ENCODE measurements at regions not wholly inside any gene's neighbourhood (a gene's known extent, or its start where the extent isn't known, plus 50 kb on each side); places are given as distances from the start of the nearest gene placed in this dataset.

- intact Hi-C loops (cut with micrococcal nuclease) = no loop called here
- BruUV-seq (replicated peaks) = no TSS peak
Measured at GRCh38 chr5:74342182-74342581, 298.3 kb downstream of the ENC1 start.

More at GRCh38 chr5:74342182-74342581, 298.3 kb downstream of the ENC1 start:
- Histone ChIP-seq H3K9ac (replicated peaks; ENCODE audit: extremely low read depth, insufficient read depth, low read length) (no peak overlapping the region), H3K4me1 (ENCODE audit: control insufficient read depth, extremely low read depth, insufficient read depth, low read length) (no peaks in the 10 kb centered on the region), H3K27ac (ENCODE audit: insufficient read depth, low read depth, low read length) (no peak overlapping the region), H3K4me2 (ENCODE audit: insufficient read depth, low read length) (no peak overlapping the region), H2AFZ (ENCODE audit: low read depth, low read length) (no peak overlapping the region), H4K20me1 (replicated peaks; ENCODE audit: control insufficient read depth, extremely low read depth, insufficient read depth, low read length) (no peaks in the 10 kb centered on the region), H3K27me3 (ENCODE audit: control insufficient read depth in 2 of 2, insufficient read depth in 2 of 2, low read length in 2 of 2) (no peaks in the 10 kb centered on the region), H3K36me3 (ENCODE audit: control insufficient read depth in 2 of 2, extremely low read depth in 1 of 2, insufficient read depth in 2 of 2, low read length in 2 of 2) (no peaks in the 10 kb centered on the region), H3K79me2 (ENCODE audit: control insufficient read depth, insufficient read depth, low read length) (no peaks in the 10 kb centered on the region), H3K4me3 (replicated peaks in 1 of 3; ENCODE audit: insufficient read depth in 1 of 3, low read depth in 1 of 3, low read length in 3 of 3) (no peak overlapping the region), H3K9me1 (replicated peaks; ENCODE audit: control insufficient read depth, extremely low read depth, insufficient read depth, low read length) (no peaks in the 10 kb centered on the region), H3K9me3 (replicated peaks; ENCODE audit: control insufficient read depth, insufficient read depth, low read length) (no peaks in the 10 kb centered on the region)
- POLR2A ChIA-PET = no interaction called here
- CTCF ChIA-PET = no interaction called here
- FAIRE-seq = no peak
- dilution Hi-C loops (cut with MboI; ENCODE audit: extremely low pct_ligation_motif_present, low sequenced_read_pairs) = no loop called here
- TF ChIP-seq POLR2AphosphoS5 (IDR thresholded peaks at IDR 0.05; ENCODE audit: insufficient read depth, low read depth, low read length) = no peak
- no peak for TF ChIP-seq GATA2 (IDR thresholded peaks at IDR 0.05; ENCODE audit: insufficient read depth, insufficient read length, low read depth, low read length)
- TF ChIP-seq, protein P1, sequence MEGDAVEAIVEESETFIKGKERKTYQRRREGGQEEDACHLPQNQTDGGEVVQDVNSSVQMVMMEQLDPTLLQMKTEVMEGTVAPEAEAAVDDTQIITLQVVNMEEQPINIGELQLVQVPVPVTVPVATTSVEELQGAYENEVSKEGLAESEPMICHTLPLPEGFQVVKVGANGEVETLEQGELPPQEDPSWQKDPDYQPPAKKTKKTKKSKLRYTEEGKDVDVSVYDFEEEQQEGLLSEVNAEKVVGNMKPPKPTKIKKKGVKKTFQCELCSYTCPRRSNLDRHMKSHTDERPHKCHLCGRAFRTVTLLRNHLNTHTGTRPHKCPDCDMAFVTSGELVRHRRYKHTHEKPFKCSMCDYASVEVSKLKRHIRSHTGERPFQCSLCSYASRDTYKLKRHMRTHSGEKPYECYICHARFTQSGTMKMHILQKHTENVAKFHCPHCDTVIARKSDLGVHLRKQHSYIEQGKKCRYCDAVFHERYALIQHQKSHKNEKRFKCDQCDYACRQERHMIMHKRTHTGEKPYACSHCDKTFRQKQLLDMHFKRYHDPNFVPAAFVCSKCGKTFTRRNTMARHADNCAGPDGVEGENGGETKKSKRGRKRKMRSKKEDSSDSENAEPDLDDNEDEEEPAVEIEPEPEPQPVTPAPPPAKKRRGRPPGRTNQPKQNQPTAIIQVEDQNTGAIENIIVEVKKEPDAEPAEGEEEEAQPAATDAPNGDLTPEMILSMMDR (IDR thresholded peaks at IDR 0.05; ENCODE audit: extremely low read depth in 1 of 2, insufficient read depth in 1 of 2, low read depth in 1 of 2, low read length in 2 of 2) = no peak
- no peak for TF ChIP-seq MAX (IDR thresholded peaks at IDR 0.05; ENCODE audit: insufficient read depth, insufficient read length)
- no peak for TF ChIP-seq EZH2 (IDR thresholded peaks at IDR 0.05; ENCODE audit: borderline replicate concordance, low read depth, low read length, severe bottlenecking)
- no peak for TF ChIP-seq JUN (IDR thresholded peaks at IDR 0.05; ENCODE audit: borderline replicate concordance, insufficient read depth, insufficient read length, low read depth)
- no peak for TF ChIP-seq POLR2A (IDR thresholded peaks at IDR 0.05; ENCODE audit: low read depth, low read length)
- TF ChIP-seq FOS (IDR thresholded peaks at IDR 0.05; ENCODE audit: borderline replicate concordance, insufficient read depth, low read length) = no peak
- TF ChIP-seq MYC (IDR thresholded peaks at IDR 0.05; ENCODE audit: low read depth, low read length) = no peak
- no peak for DNase-seq (ENCODE audit: low read depth, low spot score)

Measured in endothelial cell of umbilical vein (primary cell).